BJ (cell line): ENCODE measurements at regions not wholly inside any gene's neighbourhood (a gene's known extent, or its start where the extent isn't known, plus 50 kb on each side); places are given as distances from the start of the nearest gene placed in this dataset.
A peak's percentile ranks its signal among the peaks of the same experiment; 100 is the strongest.

Experiments used
- CTCF ChIA-PET: fragments of 350-600 bp; formaldehyde crosslinking; extraction: SDS; loops from one replicate; lab custom pipeline; 2021; ENCODE audit warnings: antibody characterized with exemption, inconsistent platforms; lab: Yijun Ruan, JAX
- POLR2A ChIA-PET: fragments of 300-600 bp; sonication (Branson Sonifier 250); formaldehyde crosslinking; extraction: SDS; loops from one replicate; lab custom pipeline; 2021; ENCODE audit warnings: antibody characterized with exemption; lab: Charles Lee
- DNase-seq: peaks from one replicate; pipeline ENCODE4 v3.0.0-alpha.2; 2011; ENCODE audit warnings: low read depth
- H3K27me3 ChIP-seq: 2 replicates; pipeline ENCODE4 v1.6.0; 2011; ENCODE audit warnings: low read length; ENCODE audit not compliant: control insufficient read depth, insufficient read depth
- H3K36me3 ChIP-seq: 2 replicates; pipeline ENCODE4 v1.5.1; 2011; ENCODE audit warnings: low read length; ENCODE audit not compliant: control insufficient read depth, insufficient read depth
- H3K4me3 ChIP-seq: 2 replicates; pipeline ENCODE4 v1.5.1; 2011; ENCODE audit warnings: low read depth, mild to moderate bottlenecking, control low read depth, low read length
- TF ChIP-seq, protein P1 (sequence below): IDR thresholded peaks from 2 replicates; pipeline ENCODE4 v1.5.1; 2011; ENCODE audit warnings: low read depth, mild to moderate bottlenecking, control low read depth, inconsistent platforms, low read length, moderate library complexity; ENCODE audit not compliant: insufficient read depth

DNA sequence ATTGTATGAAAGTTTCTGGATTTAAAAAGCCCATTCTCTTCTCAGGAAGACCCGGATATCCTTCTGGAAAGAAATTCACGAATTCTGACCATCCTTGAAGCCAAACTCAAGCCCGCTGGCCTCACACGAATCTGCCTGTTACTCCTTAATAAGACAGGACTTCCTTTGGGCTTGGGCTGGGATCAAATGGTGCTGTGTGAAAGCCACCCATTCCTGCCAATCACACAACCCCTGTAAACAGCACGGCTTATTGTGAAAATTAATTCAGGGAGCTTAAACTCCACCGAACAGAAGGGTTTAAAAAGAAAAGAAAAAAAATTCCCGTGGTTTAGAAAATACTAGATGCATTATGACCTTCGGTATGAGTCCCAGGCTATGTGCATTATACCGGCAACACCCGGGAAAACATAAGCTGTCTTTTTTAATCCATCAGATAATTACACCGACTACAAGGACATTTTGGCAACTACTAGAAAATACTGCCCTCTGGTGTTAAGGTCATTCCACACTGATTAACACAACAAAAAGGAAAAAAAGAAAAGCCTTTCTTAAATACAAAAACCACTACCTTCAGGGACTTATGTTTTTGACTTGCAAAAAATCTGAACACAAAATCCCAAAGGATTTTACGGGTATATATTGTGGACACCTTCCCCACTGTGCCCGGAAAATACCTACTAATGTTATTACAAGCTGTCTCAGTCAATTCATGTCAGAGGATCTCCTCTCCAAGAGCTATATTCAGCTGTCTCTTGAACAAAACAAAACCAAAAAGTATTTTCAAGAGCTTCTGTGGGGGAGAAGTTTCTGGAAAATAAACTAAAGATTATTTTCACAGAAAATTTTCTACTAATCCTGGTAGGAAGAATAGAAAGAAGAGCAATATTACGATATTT, 76.0 kb upstream of the LSM14A start:
- no peaks in the 10 kb centered on the region for H3K36me3 ChIP-seq
- no peak overlapping the region for H3K4me3 ChIP-seq
- ChIA-PET CTCF (interaction anchor here (0.6 to 3.3 kb wide), 35 partner anchors 9 to 349 kb away, joined by 3 to 91 read pairs (median 4); no protein-coding TSS in a partner anchor), POLR2A (no interaction called here)
- TF ChIP-seq, protein P1, sequence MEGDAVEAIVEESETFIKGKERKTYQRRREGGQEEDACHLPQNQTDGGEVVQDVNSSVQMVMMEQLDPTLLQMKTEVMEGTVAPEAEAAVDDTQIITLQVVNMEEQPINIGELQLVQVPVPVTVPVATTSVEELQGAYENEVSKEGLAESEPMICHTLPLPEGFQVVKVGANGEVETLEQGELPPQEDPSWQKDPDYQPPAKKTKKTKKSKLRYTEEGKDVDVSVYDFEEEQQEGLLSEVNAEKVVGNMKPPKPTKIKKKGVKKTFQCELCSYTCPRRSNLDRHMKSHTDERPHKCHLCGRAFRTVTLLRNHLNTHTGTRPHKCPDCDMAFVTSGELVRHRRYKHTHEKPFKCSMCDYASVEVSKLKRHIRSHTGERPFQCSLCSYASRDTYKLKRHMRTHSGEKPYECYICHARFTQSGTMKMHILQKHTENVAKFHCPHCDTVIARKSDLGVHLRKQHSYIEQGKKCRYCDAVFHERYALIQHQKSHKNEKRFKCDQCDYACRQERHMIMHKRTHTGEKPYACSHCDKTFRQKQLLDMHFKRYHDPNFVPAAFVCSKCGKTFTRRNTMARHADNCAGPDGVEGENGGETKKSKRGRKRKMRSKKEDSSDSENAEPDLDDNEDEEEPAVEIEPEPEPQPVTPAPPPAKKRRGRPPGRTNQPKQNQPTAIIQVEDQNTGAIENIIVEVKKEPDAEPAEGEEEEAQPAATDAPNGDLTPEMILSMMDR = peak; percentile 54
- no peaks in the 10 kb centered on the region for H3K27me3 ChIP-seq
- no peak for DNase-seq

DNA sequence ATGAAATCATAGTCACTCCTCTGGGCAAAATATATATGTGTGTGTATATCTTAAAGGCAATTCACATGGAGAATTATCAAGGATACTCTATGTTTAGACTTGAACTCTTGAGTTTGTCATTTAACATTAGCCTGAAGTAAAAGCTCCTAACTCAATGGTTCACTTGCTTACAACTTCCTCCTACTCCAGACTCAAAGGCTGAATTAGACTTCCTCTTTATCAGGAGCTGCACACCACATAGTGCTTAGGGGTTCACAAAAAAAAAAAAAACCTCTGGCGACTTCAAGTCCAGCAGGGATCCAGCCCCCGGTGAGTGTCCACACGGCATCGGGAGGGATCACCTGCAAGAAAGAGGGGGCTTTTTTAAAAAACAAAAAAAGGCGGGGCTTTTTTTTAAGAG, 68.2 kb upstream of the LSM14A start:
- CTCF ChIA-PET = interaction anchor here (0.6 to 2.6 kb wide), 6 partner anchors 12 to 326 kb away, joined by 3 to 11 read pairs (median 4); no protein-coding TSS in a partner anchor
- TF ChIP-seq, protein P1 = no peak
- H3K4me3 ChIP-seq = no peak overlapping the region
- H3K27me3 ChIP-seq = no peaks in the 10 kb centered on the region; the same call in none of the 2 replicates
- no peak for DNase-seq
- no peaks in the 10 kb centered on the region for H3K36me3 ChIP-seq
- POLR2A ChIA-PET = no interaction called here

GRCh38 chr19:34104557-34104956, 67.7 kb upstream of the LSM14A start:
- ChIA-PET CTCF (interaction anchor here (1.1 to 2.6 kb wide), 4 partner anchors 8 to 63 kb away, joined by 3 to 11 read pairs (median 6); no protein-coding TSS in a partner anchor), POLR2A (no interaction called here)
- Histone ChIP-seq H3K27me3 (no peaks in the 10 kb centered on the region; the same call in none of the 2 replicates), H3K36me3 (no peaks in the 10 kb centered on the region), H3K4me3 (no peak overlapping the region)
- TF ChIP-seq, protein P1 = no peak
- DNase-seq = no peak

- POLR2A ChIA-PET = no interaction called here
- Histone ChIP-seq H3K27me3 (no peaks in the 10 kb centered on the region; the same call in 1 of the 2 replicates), H3K36me3 (no peaks in the 10 kb centered on the region), H3K4me3 (no peak overlapping the region)
- TF ChIP-seq, protein P1 = no peak
- CTCF ChIA-PET = interaction anchor here (1.0 to 1.7 kb wide), 3 partner anchors 13 to 36 kb away, joined by 3 to 4 read pairs (median 3); no protein-coding TSS in a partner anchor
- DNase-seq = no peak
These were observed 62.7 kb upstream of the LSM14A start for GRCh38 chr19:34109596-34109995.
